ENCODE measurements at regions not wholly inside any gene's neighbourhood (a gene's known extent, or its start where the extent isn't known, plus 50 kb on each side); places are given as distances from the start of the nearest gene placed in this dataset.

DNA sequence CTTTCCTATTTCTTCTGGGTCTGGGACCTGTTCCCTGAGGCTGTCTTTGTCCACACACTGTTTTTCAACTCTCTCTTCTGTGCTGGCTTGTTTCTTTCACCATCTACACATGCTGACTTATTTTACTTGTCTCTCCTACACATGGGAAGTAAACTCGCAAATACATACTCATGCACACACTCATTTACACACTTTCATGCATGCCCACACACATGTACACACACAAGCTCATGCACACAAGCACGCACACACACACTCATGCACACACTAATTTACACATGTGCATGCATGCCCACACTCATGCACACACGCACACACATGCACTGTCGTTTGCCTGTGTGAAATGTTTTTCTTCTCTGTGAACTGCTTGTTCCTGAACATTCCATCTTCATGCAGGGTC is 169.0 kb downstream of the IRX2 start:
- TF ChIP-seq POLR2A (IDR thresholded peaks at IDR 0.05; ENCODE audit: low read length) (no peak), GATA1 (IDR thresholded peaks at IDR 0.05; ENCODE audit: low read depth, low read length) (no peak)
